Breast epithelium (tissue), 3 donors: ENCODE measurements at regions not wholly inside any gene's neighbourhood (a gene's known extent, or its start where the extent isn't known, plus 50 kb on each side); places are given as distances from the start of the nearest gene placed in this dataset.

ENCODE experiments used
- CTCF ChIP-seq, 3 donors: fragments of 450-650 bp; IDR thresholded peaks; one replicate each; pipeline ENCODE4 v1.5.1; 2016 to 2017; ENCODE audit warnings: antibody characterized with exemption in 3 of 3, mild to moderate bottlenecking in 3 of 3, moderate library complexity in 3 of 3
- POLR2A ChIP-seq: fragments of 450-650 bp; IDR thresholded peaks from one replicate; pipeline ENCODE4 v1.6.1; 2016; ENCODE audit warnings: antibody characterized with exemption, mild to moderate bottlenecking, moderate library complexity

- TF ChIP-seq CTCF (IDR thresholded peaks at IDR 0.05) (no peak), POLR2A (no peak)
Measured at GRCh38 chr15:62647202-62647842, 395.2 kb upstream of the TPM1 start.
